HEK293T (cell line): ENCODE measurements at regions not wholly inside any gene's neighbourhood (a gene's known extent, or its start where the extent isn't known, plus 50 kb on each side); places are given as distances from the start of the nearest gene placed in this dataset.

ENCODE experiments used
- BHLHE40 ChIP-seq: fragments of 450-650 bp; IDR thresholded peaks from 2 replicates; pipeline ENCODE4 v1.6.1; 2016; ENCODE audit warnings: mild to moderate bottlenecking, moderate library complexity, borderline replicate concordance
- FOXA1 ChIP-seq: fragments of 450-650 bp; IDR thresholded peaks from 2 replicates; pipeline ENCODE4 v1.6.1; 2016; ENCODE audit warnings: mild to moderate bottlenecking
- FOXM1 ChIP-seq: fragments of 450-650 bp; IDR thresholded peaks from 2 replicates; pipeline ENCODE4 v1.6.1; 2017; ENCODE audit warnings: mild to moderate bottlenecking, borderline replicate concordance
- HDGF ChIP-seq: fragments of 450-650 bp; IDR thresholded peaks from 2 replicates; pipeline ENCODE4 v1.6.1; 2017; ENCODE audit warnings: antibody characterized with exemption, borderline replicate concordance
- NFRKB ChIP-seq: fragments of 450-650 bp; IDR thresholded peaks from 2 replicates; pipeline ENCODE4 v1.6.1; 2016; ENCODE audit warnings: mild to moderate bottlenecking, moderate library complexity
- PKNOX1 ChIP-seq: fragments of 450-650 bp; IDR thresholded peaks from 2 replicates; pipeline ENCODE4 v1.6.1; 2016
- SP1 ChIP-seq: fragments of 450-650 bp; IDR thresholded peaks from 2 replicates; pipeline ENCODE4 v1.6.1; 2017
- TARDBP ChIP-seq: fragments of 450-650 bp; IDR thresholded peaks from 2 replicates; pipeline ENCODE4 v1.6.1; 2016

- TF ChIP-seq NFRKB: no peak
- peak; percentile 43 for TF ChIP-seq PKNOX1
- TF ChIP-seq FOXM1: no peak
- TF ChIP-seq FOXA1: no peak
- TF ChIP-seq HDGF: no peak
- no peak for TF ChIP-seq TARDBP
- TF ChIP-seq SP1: no peak
- no peak for TF ChIP-seq BHLHE40
These were observed 163.0 kb downstream of the PCDH7 start for GRCh38 chr4:30882995-30883675.
